HepG2 (cell line): ENCODE measurements at regions not wholly inside any gene's neighbourhood (a gene's known extent, or its start where the extent isn't known, plus 50 kb on each side); places are given as distances from the start of the nearest gene placed in this dataset.

Experiments
- ATAC-seq: fragments of 200-7000 bp; cut with Tn5 transposase; 3 replicates; pipeline ENCODE4 v1.9.1; 2020; ENCODE audit warnings: mild to moderate bottlenecking, moderate library complexity
- BruUV-seq: library from RNA; stranded (reverse); fragments of 400-500 nt; replicated peaks from 2 replicates; lab custom pipeline; 2021; lab: Mats Ljungman, UMichigan
- CTCF ChIA-PET: fragments of 300-600 bp; formaldehyde crosslinking; extraction: SDS; loops from one replicate; lab custom pipeline; 2021; ENCODE audit warnings: low total read pairs, inconsistent platforms, low intra/inter-chr PET ratio; lab: Yijun Ruan, JAX
- POLR2A ChIA-PET: fragments of 350-600 bp; sonication (Branson Sonifier 250); formaldehyde crosslinking; loops from one replicate; lab custom pipeline; 2020; ENCODE audit warnings: antibody characterized with exemption, inconsistent platforms; lab: Yijun Ruan, JAX
- DNase-seq: peaks from one replicate; pipeline ENCODE4 v3.0.0-alpha.2; 2015; ENCODE audit warnings: low spot score
- FAIRE-seq: peaks from 3 replicates; lab custom pipeline; 2011; peaks lifted over from hg19 to GRCh38; lab: Jason Lieb, UNC
- H2AFZ ChIP-seq: one replicate; pipeline ENCODE4 v1.6.1; 2011; ENCODE audit warnings: low read length, inconsistent platforms
- H3K27ac ChIP-seq: fragments of 300-600 bp; 3 replicates; pipeline ENCODE4 v1.8.0; 2011; ENCODE audit warnings: mixed run types, mild to moderate bottlenecking, mixed read lengths, low read length, inconsistent platforms; ENCODE audit not compliant: insufficient read depth; ENCODE audit errors: extremely low read length
- H3K27me3 ChIP-seq, 2 experiments: fragments of 200-600 bp in 1 of 2; 2 replicates in 1 of 2; 3 replicates in 1 of 2; pipeline versions ENCODE4 v1.6.0 to v1.8.0; 2011; ENCODE audit warnings: low read length in 2 of 2, mild to moderate bottlenecking in 2 of 2, moderate library complexity in 2 of 2, inconsistent platforms in 1 of 2; ENCODE audit not compliant: insufficient read depth in 2 of 2, control insufficient read depth in 1 of 2
- H3K36me3 ChIP-seq, 2 experiments: fragments of 200-600 bp in 1 of 2; replicated peaks in 1 of 2; 2 replicates in 1 of 2; 3 replicates in 1 of 2; pipeline versions ENCODE4 v1.5.1 to v1.8.0; 2011; ENCODE audit warnings: low read length in 2 of 2, inconsistent platforms in 1 of 2; ENCODE audit not compliant: insufficient read depth in 2 of 2, control insufficient read depth in 1 of 2
- H3K4me1 ChIP-seq: 2 replicates; pipeline ENCODE4 v1.5.1; 2012; ENCODE audit warnings: low read length, inconsistent platforms; ENCODE audit not compliant: insufficient read depth
- H3K4me2 ChIP-seq: 2 replicates; pipeline ENCODE4 v1.6.0; 2011; ENCODE audit warnings: low read depth, low read length, inconsistent platforms
- H3K4me3 ChIP-seq, 3 experiments: fragments of 200-600 bp in 1 of 3; sonication (generic), shearing (Covaris generic) in 1 of 3; replicated peaks in 1 of 3; 2 replicates each; pipeline ENCODE4 v1.5.1; 2011 to 2016; ENCODE audit warnings: low read length in 3 of 3, inconsistent platforms in 2 of 3, low read depth in 2 of 3, mild to moderate bottlenecking in 2 of 3, control low read depth in 1 of 3, mixed read lengths in 1 of 3; ENCODE audit not compliant: insufficient read depth in 1 of 3
- H3K79me2 ChIP-seq: one replicate; pipeline ENCODE4 v1.6.1; 2011; ENCODE audit warnings: low read length, inconsistent platforms; ENCODE audit not compliant: insufficient read depth
- H3K9ac ChIP-seq: 2 replicates; pipeline ENCODE4 v1.6.0; 2011; ENCODE audit warnings: mild to moderate bottlenecking, low read depth, low read length, inconsistent platforms; ENCODE audit not compliant: insufficient read depth
- H3K9me3 ChIP-seq: 2 replicates; pipeline ENCODE4 v1.5.1; 2012; ENCODE audit warnings: mild to moderate bottlenecking, low read length
- H4K20me1 ChIP-seq: 2 replicates; pipeline ENCODE4 v1.6.0; 2011; ENCODE audit warnings: inconsistent platforms, mild to moderate bottlenecking, low read length, moderate library complexity; ENCODE audit not compliant: insufficient read depth
- CEBPG ChIP-seq: IDR thresholded peaks from 2 replicates; pipeline ENCODE4 v1.6.1; 2016
- JARID2 ChIP-seq: sonication (generic); formaldehyde crosslinking; IDR thresholded peaks from 2 replicates; pipeline ENCODE4 v1.8.1; 2023; ENCODE audit warnings: missing genetic modification reagents, inconsistent platforms; ENCODE audit not compliant: insufficient replicate concordance
- NFIC ChIP-seq: IDR thresholded peaks from 2 replicates; pipeline ENCODE4 v1.6.1; 2012; ENCODE audit warnings: mild to moderate bottlenecking, low read length, inconsistent platforms
- PITX1 ChIP-seq: sonication (generic); formaldehyde crosslinking; IDR thresholded peaks from 2 replicates; pipeline ENCODE4 v1.5.1; 2020; ENCODE audit warnings: mild to moderate bottlenecking, missing genetic modification reagents
- PPARG ChIP-seq: conservative IDR thresholded peaks from 2 replicates; pipeline ENCODE4 v1.6.1; 2016; ENCODE audit warnings: missing biosample characterization, missing genetic modification reagents
- RORA ChIP-seq: sonication (generic); formaldehyde crosslinking; IDR thresholded peaks from 2 replicates; pipeline ENCODE4 v1.5.0; 2020; ENCODE audit warnings: mild to moderate bottlenecking, missing genetic modification reagents, moderate library complexity
- XBP1 ChIP-seq: sonication (generic); formaldehyde crosslinking; IDR thresholded peaks from 2 replicates; pipeline ENCODE4 v1.5.0; 2020; ENCODE audit warnings: missing genetic modification reagents
- ZBTB20 ChIP-seq: sonication (generic); formaldehyde crosslinking; IDR thresholded peaks from 2 replicates; pipeline ENCODE4 v1.8.1; 2023; ENCODE audit warnings: missing genetic modification reagents, low read depth, mild to moderate bottlenecking, borderline replicate concordance
- ZNF225 ChIP-seq: sonication (generic); formaldehyde crosslinking; IDR thresholded peaks from 2 replicates; pipeline ENCODE4 v1.4.0; 2020; ENCODE audit warnings: mild to moderate bottlenecking, missing genetic modification reagents
- ZNF343 ChIP-seq: sonication (generic); formaldehyde crosslinking; IDR thresholded peaks from 2 replicates; pipeline ENCODE4 v1.4.0; 2020; ENCODE audit warnings: mild to moderate bottlenecking, missing genetic modification reagents
- ZNF530 ChIP-seq: sonication (generic); formaldehyde crosslinking; IDR thresholded peaks from 2 replicates; pipeline ENCODE4 v1.5.0; 2020; ENCODE audit warnings: low read depth, mild to moderate bottlenecking, missing genetic modification reagents
- ZNF749 ChIP-seq: sonication (generic); formaldehyde crosslinking; IDR thresholded peaks from 2 replicates; pipeline ENCODE4 v1.8.0; 2022; ENCODE audit warnings: mild to moderate bottlenecking, missing genetic modification reagents, moderate library complexity, borderline replicate concordance
- WGBS: methylation state at CpG from one replicate; pipeline ENCODE4 v1.1.6; 2017; ENCODE audit warnings: low lambda C conversion rate; 5-methylcytosine and 5-hydroxymethylcytosine counted together
- in situ Hi-C: cut with HindIII; loops from 2 replicates; pipeline ENCODE4 v1.10.0; 2017; ENCODE audit warnings: low pct_unique_long_range_greater_than_20kb; ENCODE audit not compliant: extremely low pct_ligation_motif_present
- intact Hi-C: fragments of 100-400 bp; cut with micrococcal nuclease; formaldehyde crosslinking; loops from one replicate; pipeline ENCODE4 v1.10.0; 2022; ENCODE audit not compliant: unreplicated experiment
- TF ChIP-seq, protein P1 (sequence below): sonication (generic); formaldehyde crosslinking; IDR thresholded peaks from 2 replicates; pipeline ENCODE4 v1.4.0; 2020; ENCODE audit warnings: missing genetic modification reagents
- TF ChIP-seq, protein P2 (sequence below): IDR thresholded peaks from 2 replicates; pipeline ENCODE4 v1.6.1; 2016
- TF ChIP-seq, protein P3 (sequence below), 2 experiments: sonication (generic) in 1 of 2; formaldehyde crosslinking in 1 of 2; IDR thresholded peaks; 2 replicates each; pipeline versions ENCODE4 v1.5.1 to v1.6.1; 2011 to 2020; ENCODE audit warnings: borderline replicate concordance in 1 of 2, low read depth in 1 of 2, low read length in 1 of 2, mild to moderate bottlenecking in 1 of 2, missing genetic modification reagents in 1 of 2, moderate library complexity in 1 of 2

DNA sequence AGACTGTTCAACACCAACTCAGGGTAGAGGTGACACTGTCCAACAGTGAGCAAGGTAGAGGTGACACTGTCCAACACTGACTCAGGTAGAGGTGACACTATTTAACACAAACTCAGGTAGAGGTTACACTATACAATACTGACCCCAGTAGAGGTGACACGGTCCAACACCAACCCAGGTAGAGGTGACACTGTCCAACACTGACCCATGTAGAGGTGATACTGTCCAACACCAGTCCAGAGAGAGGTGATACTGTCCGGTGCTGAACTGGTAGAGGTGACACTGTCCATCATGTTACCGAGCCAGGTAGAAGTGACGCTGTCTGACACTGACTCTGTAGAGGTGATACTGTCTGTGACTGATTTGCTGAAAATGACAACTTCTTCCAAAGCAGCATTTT lies 102.4 kb downstream of the GATA3 start:
- Histone ChIP-seq H3K9me3 (no peaks in the 10 kb centered on the region), H2AFZ (no peak overlapping the region), H3K9ac (no peak overlapping the region), H3K4me1 (no peaks in the 10 kb centered on the region), H3K27ac (no peak overlapping the region), H3K4me2 (no peak overlapping the region), H3K27me3 (no peaks in the 10 kb centered on the region; a peak in 1 of 5 replicates), H3K79me2 (no peaks in the 10 kb centered on the region), H3K36me3 (no peaks in the 10 kb centered on the region), H3K4me3 (no peak overlapping the region), H4K20me1 (no peaks in the 10 kb centered on the region)
- POLR2A ChIA-PET = no interaction called here
- intact Hi-C loops = no loop called here
- in situ Hi-C loops = no loop called here
- no peak for FAIRE-seq
- TF ChIP-seq PPARG (CRISPR knock-in tag) = no peak
- no peak for TF ChIP-seq ZNF749 (CRISPR knock-in tag)
- no peak for TF ChIP-seq CEBPG (CRISPR knock-in tag)
- TF ChIP-seq, protein P1, sequence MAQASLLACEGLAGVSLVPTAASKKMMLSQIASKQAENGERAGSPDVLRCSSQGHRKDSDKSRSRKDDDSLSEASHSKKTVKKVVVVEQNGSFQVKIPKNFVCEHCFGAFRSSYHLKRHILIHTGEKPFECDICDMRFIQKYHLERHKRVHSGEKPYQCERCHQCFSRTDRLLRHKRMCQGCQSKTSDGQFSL (CRISPR knock-in tag) = no peak
- TF ChIP-seq XBP1 (CRISPR knock-in tag) = no peak
- no peak for TF ChIP-seq ZBTB20 (CRISPR knock-in tag)
- TF ChIP-seq, protein P2, sequence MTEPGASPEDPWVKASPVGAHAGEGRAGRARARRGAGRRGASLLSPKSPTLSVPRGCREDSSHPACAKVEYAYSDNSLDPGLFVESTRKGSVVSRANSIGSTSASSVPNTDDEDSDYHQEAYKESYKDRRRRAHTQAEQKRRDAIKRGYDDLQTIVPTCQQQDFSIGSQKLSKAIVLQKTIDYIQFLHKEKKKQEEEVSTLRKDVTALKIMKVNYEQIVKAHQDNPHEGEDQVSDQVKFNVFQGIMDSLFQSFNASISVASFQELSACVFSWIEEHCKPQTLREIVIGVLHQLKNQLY (CRISPR knock-in tag) = no peak
- no peak for TF ChIP-seq PITX1 (CRISPR knock-in tag)
- TF ChIP-seq ZNF530 (CRISPR knock-in tag) = no peak
- no peak for TF ChIP-seq JARID2 (CRISPR knock-in tag)
- TF ChIP-seq ZNF343 (CRISPR knock-in tag) = no peak
- no peak for TF ChIP-seq RORA
- TF ChIP-seq, protein P3, sequence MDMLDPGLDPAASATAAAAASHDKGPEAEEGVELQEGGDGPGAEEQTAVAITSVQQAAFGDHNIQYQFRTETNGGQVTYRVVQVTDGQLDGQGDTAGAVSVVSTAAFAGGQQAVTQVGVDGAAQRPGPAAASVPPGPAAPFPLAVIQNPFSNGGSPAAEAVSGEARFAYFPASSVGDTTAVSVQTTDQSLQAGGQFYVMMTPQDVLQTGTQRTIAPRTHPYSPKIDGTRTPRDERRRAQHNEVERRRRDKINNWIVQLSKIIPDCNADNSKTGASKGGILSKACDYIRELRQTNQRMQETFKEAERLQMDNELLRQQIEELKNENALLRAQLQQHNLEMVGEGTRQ (IDR thresholded peaks at IDR 0.05; ENCODE audit: low read depth, low read length) = no peak
- TF ChIP-seq, protein P3 (CRISPR knock-in tag; IDR thresholded peaks at IDR 0.05; ENCODE audit: borderline replicate concordance) = no peak
- no peak for TF ChIP-seq NFIC
- no peak for TF ChIP-seq ZNF225
- CTCF ChIA-PET = no interaction called here
- BruUV-seq = no TSS peak
- WGBS = 28% methylated on average over 3 of the region's 4 CpGs
- DNase-seq = no peak
- no peak; the same call in 2 of the 3 replicates for ATAC-seq
